ENCODE measurements at regions not wholly inside any gene's neighbourhood (a gene's known extent, or its start where the extent isn't known, plus 50 kb on each side); places are given as distances from the start of the nearest gene placed in this dataset.
A peak's percentile ranks its signal among the peaks of the same experiment; 100 is the strongest.
"Not testable (repeated sequence)": the region's sequence is repeated elsewhere in the genome, so short reads cannot be mapped to it uniquely, and the experiment has no call there.

DNA sequence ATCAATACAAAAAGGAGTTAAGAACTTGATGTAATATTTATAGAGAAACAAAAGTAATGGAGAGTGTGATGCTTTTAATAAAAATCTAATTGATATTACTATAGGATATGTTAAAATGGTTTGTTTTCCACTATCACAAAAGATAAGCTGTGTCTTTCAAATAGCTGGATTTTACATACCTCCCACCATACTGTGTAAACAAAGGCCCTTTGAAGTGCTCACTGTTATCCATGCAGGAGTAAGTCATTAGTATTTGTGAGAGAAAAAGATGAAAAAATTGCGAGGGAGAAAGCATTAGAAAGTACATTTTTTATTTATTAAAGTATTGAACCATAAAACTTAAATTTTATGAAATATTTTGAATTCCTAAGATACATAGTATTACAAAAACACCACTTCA, 733.0 kb downstream of the GRIK2 start:
- TF ChIP-seq POLR2AphosphoS5 (IDR thresholded peaks at IDR 0.05; ENCODE audit: borderline replicate concordance, low read depth, low read length): no peak
- TF ChIP-seq EZH2 (IDR thresholded peaks at IDR 0.05): no peak
- TF ChIP-seq FOXP2 (optimal IDR thresholded peaks at IDR 0.05; ENCODE audit: control extremely low read depth, extremely low read length, insufficient read depth): no peak
- no peak overlapping the region for H3K27ac ChIP-seq
- H3K4me3 ChIP-seq: no peak overlapping the region
- H3K36me3 ChIP-seq (ENCODE audit: insufficient read depth, low read length): no peaks in the 10 kb centered on the region
- no peaks in the 10 kb centered on the region for H3K9me3 ChIP-seq (ENCODE audit: low read depth, low read length)
- no peak overlapping the region for H3K9ac ChIP-seq (ENCODE audit: insufficient read length)
- no peak for DNase-seq (ENCODE audit: low read depth, low spot score)

DNA sequence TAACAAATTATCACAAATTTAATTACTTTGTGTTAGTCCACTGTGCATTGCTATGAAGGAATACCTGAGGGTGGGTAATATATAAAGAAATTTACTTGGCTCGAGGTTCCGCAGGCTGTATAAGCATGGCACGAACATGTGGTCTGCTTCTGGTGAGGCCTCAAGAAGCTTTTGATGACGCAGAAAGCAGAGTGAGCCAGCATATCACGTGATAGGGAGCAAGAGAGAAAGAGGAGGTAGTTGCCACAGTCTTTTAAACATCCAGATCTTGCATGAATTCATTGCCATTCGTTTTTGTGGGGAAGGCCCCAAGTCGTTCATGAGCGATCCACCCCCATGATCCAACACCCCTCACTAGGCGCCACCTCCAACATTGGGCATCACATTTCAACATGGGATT, 733.7 kb downstream of the GRIK2 start:
- H3K27ac ChIP-seq: no peak overlapping the region

DNA sequence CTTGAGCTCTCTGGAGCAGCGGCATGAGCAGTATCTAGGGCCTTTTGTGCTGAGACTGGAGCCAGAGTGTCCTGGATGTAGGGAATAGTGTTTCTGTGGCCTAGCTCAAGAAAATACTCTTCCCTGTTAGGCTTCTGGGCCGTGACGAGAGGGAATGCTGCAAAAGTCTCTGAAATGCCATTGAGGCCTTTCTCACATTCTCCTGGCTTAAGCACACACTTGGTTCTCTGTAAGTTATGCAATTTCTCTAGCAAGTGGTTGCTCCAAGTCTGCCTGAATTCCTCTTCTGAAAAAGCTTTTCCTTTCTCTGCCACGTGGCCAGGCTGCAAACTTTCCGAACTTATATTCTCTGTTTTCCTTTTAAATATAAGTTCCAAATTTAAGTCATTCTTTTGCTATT, 744.4 kb downstream of the GRIK2 start:
- H3K4me3 ChIP-seq: no peak overlapping the region
- H3K27ac ChIP-seq: no peak overlapping the region
- H3K9me3 ChIP-seq (ENCODE audit: low read depth, low read length): no peaks in the 10 kb centered on the region
- no peak for DNase-seq (ENCODE audit: low read depth, low spot score)
- no peaks in the 10 kb centered on the region for H3K36me3 ChIP-seq (ENCODE audit: insufficient read depth, low read length)
- no peak overlapping the region for H3K9ac ChIP-seq (ENCODE audit: insufficient read length)
- TF ChIP-seq EZH2 (IDR thresholded peaks at IDR 0.05): no peak
- no peak for TF ChIP-seq POLR2AphosphoS5 (IDR thresholded peaks at IDR 0.05; ENCODE audit: borderline replicate concordance, low read depth, low read length)
- no peak for TF ChIP-seq FOXP2 (optimal IDR thresholded peaks at IDR 0.05; ENCODE audit: control extremely low read depth, extremely low read length, insufficient read depth)

More for the DNA sequence above, 733.7 kb downstream of the GRIK2 start:
- H3K36me3 ChIP-seq (ENCODE audit: insufficient read depth, low read length): no peaks in the 10 kb centered on the region
- no peak overlapping the region for H3K4me3 ChIP-seq
- H3K9me3 ChIP-seq (ENCODE audit: low read depth, low read length): no peaks in the 10 kb centered on the region
- TF ChIP-seq POLR2AphosphoS5 (IDR thresholded peaks at IDR 0.05; ENCODE audit: borderline replicate concordance, low read depth, low read length) (no peak), FOXP2 (optimal IDR thresholded peaks at IDR 0.05; ENCODE audit: control extremely low read depth, extremely low read length, insufficient read depth) (no peak), EZH2 (IDR thresholded peaks at IDR 0.05) (no peak)
- no peak for DNase-seq (ENCODE audit: low read depth, low spot score)
- no peak overlapping the region for H3K9ac ChIP-seq (ENCODE audit: insufficient read length)

DNA sequence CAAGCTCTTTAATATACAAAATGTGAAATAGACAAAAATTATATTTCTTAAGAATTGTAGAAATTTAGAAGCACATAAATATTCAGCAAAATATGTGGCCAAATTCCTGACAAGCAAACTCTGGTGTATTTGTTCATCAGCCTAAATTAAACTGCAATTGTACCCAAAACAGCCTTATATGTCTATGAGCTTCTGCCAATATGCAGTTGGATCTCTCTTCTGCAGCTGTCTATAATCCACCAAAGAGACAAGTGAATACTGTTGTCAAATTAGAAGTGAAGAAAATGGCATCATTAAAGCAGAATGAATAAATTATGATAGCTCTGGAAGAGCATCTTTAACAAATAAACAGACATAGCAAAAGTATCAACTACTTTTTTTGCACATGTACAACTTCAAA, 755.7 kb downstream of the GRIK2 start:
- DNase-seq (ENCODE audit: low read depth, low spot score): no peak
- H3K4me3 ChIP-seq: no peak overlapping the region
- H3K9ac ChIP-seq (ENCODE audit: insufficient read length): no peak overlapping the region
- no peak for TF ChIP-seq FOXP2 (optimal IDR thresholded peaks at IDR 0.05; ENCODE audit: control extremely low read depth, extremely low read length, insufficient read depth)
- no peak for TF ChIP-seq EZH2 (IDR thresholded peaks at IDR 0.05)
- TF ChIP-seq POLR2AphosphoS5 (IDR thresholded peaks at IDR 0.05; ENCODE audit: borderline replicate concordance, low read depth, low read length): no peak
- H3K36me3 ChIP-seq (ENCODE audit: insufficient read depth, low read length): no peaks in the 10 kb centered on the region
- no peaks in the 10 kb centered on the region for H3K9me3 ChIP-seq (ENCODE audit: low read depth, low read length)
- H3K27ac ChIP-seq: no peak overlapping the region

DNA sequence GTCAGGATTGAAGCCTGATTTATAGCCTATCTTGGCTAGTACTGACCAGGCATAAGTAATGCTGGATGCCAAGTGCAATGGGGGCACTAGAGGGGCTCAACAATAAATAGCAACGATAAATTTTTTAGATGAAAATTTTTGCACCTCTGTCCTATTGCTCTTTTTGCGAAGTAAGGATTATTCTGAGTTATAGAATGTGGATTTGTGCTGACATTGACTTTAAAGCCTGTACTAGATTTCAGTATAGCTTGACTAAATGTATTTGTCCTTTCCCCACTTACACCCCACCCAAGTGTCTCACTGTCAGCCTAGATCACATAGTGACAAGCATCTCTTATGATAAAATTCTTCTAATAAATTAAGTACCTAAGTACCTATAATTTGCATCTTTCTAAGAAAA, 757.0 kb downstream of the GRIK2 start:
- no peak for TF ChIP-seq POLR2AphosphoS5 (IDR thresholded peaks at IDR 0.05; ENCODE audit: borderline replicate concordance, low read depth, low read length)
- TF ChIP-seq FOXP2 (optimal IDR thresholded peaks at IDR 0.05; ENCODE audit: control extremely low read depth, extremely low read length, insufficient read depth): no peak
- no peak for TF ChIP-seq EZH2 (IDR thresholded peaks at IDR 0.05)
- Histone ChIP-seq H3K27ac (no peak overlapping the region), H3K36me3 (ENCODE audit: insufficient read depth, low read length) (no peaks in the 10 kb centered on the region)

DNA sequence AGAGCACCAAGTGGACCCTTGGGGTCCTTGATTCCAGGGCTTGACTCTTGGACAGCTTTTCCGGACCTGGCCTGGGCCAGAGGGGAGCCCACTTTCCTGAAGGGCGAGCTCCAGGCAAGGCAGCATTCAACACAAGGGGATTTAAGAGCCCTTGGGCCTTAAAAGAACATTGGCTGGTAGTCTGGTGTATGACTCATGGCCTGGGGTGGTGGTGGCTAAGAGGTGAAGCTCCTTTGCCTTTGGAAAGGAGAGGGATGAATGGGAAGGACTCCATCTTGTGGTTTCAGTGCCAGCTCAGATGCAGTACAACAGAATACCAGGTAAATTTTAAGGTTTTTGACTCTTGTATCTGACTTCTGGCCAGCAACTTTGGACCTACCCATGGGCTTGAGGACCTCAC, 760.7 kb downstream of the GRIK2 start:
- no peaks in the 10 kb centered on the region for H3K9me3 ChIP-seq (ENCODE audit: low read depth, low read length)
- DNase-seq (ENCODE audit: low read depth, low spot score): no peak

More for the DNA sequence above, 757.0 kb downstream of the GRIK2 start:
- DNase-seq (ENCODE audit: low read depth, low spot score): no peak
- no peak overlapping the region for H3K4me3 ChIP-seq
- no peaks in the 10 kb centered on the region for H3K9me3 ChIP-seq (ENCODE audit: low read depth, low read length)
- no peak overlapping the region for H3K9ac ChIP-seq (ENCODE audit: insufficient read length)

DNA sequence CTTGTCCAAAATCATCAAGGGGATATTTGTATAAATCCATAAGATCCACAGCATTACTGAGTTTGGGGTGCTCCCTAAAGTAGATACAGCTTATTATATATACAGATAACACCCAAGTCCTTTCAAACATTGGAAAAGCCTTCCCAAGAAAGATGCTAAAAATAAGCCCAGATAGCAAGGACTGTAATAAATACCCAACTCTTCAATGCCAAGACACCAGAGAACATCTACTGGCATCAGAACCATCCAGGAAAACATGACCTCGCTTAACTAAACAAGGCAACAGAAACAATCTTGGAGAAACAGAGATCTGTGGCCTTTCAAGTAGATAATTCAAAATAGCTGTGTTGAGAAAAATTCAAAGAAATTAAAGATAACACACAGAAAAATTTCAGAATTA, 761.4 kb downstream of the GRIK2 start:
- Histone ChIP-seq H3K36me3 (ENCODE audit: insufficient read depth, low read length) (no peaks in the 10 kb centered on the region), H3K27ac (no peak overlapping the region), H3K4me3 (no peak overlapping the region), H3K9ac (ENCODE audit: insufficient read length) (no peak overlapping the region), H3K9me3 (ENCODE audit: low read depth, low read length) (no peaks in the 10 kb centered on the region)
- DNase-seq (ENCODE audit: low read depth, low spot score): no peak
- no peak for TF ChIP-seq FOXP2 (optimal IDR thresholded peaks at IDR 0.05; ENCODE audit: control extremely low read depth, extremely low read length, insufficient read depth)
- TF ChIP-seq POLR2AphosphoS5 (IDR thresholded peaks at IDR 0.05; ENCODE audit: borderline replicate concordance, low read depth, low read length): no peak
- no peak for TF ChIP-seq EZH2 (IDR thresholded peaks at IDR 0.05)

More for the DNA sequence above, 760.7 kb downstream of the GRIK2 start:
- H3K36me3 ChIP-seq (ENCODE audit: insufficient read depth, low read length): no peaks in the 10 kb centered on the region
- no peak overlapping the region for H3K4me3 ChIP-seq
- TF ChIP-seq FOXP2 (optimal IDR thresholded peaks at IDR 0.05; ENCODE audit: control extremely low read depth, extremely low read length, insufficient read depth) (no peak), EZH2 (IDR thresholded peaks at IDR 0.05) (no peak), POLR2AphosphoS5 (IDR thresholded peaks at IDR 0.05; ENCODE audit: borderline replicate concordance, low read depth, low read length) (no peak)
- no peak overlapping the region for H3K27ac ChIP-seq
- H3K9ac ChIP-seq (ENCODE audit: insufficient read length): no peak overlapping the region

DNA sequence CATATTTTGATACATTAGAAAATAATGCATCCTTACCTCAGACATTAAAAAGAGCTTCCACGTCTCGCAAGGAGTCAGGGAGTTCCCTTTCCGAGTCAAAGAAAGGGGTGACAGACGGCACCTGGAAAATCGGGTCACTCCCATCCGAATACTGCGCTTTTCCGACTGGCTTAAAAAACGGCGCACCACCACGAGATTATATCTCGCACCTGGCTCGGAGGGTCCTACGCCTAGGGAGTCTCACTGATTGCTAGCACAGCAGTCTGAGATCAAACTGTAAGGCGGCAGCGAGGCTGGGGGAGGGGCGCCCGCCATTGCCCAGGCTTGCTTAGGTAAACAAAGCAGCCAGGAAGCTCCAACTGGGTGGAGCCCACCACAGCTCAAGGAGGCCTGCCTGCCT, 776.3 kb downstream of the GRIK2 start:
- not testable (repeated sequence) for H3K4me3 ChIP-seq; H3K9ac ChIP-seq (ENCODE audit: insufficient read length); H3K27ac ChIP-seq; H3K36me3 ChIP-seq (ENCODE audit: insufficient read depth, low read length); H3K9me3 ChIP-seq (ENCODE audit: low read depth, low read length); DNase-seq (ENCODE audit: low read depth, low spot score)

DNA sequence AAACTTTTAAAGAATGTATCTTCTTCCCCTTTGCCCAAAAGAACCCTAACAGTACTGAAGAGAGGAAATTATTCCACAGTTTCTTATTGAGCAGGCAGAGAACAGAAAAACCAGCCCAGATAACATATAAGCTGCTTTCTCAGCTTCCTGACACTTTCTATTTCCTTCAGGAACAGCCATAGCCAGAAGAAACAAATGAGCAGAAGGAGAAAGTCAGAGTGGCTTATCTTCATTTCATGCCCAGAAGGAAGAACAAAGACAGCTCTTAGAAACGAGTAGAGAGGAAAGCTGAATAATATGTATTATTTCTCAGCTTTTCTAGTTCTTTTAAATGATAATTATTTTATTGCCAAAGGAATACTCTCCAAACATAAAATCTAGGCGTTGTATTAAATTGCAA, 793.7 kb downstream of the GRIK2 start:
- no peaks in the 10 kb centered on the region; the same call in 1 of the 2 replicates for H3K9me3 ChIP-seq (ENCODE audit: low read depth, low read length)
- no peak overlapping the region for H3K9ac ChIP-seq (ENCODE audit: insufficient read length)
- TF ChIP-seq POLR2AphosphoS5 (IDR thresholded peaks at IDR 0.05; ENCODE audit: borderline replicate concordance, low read depth, low read length) (no peak), FOXP2 (optimal IDR thresholded peaks at IDR 0.05; ENCODE audit: control extremely low read depth, extremely low read length, insufficient read depth) (no peak), EZH2 (IDR thresholded peaks at IDR 0.05) (no peak)
- no peaks in the 10 kb centered on the region for H3K36me3 ChIP-seq (ENCODE audit: insufficient read depth, low read length)
- no peak for DNase-seq (ENCODE audit: low read depth, low spot score)
- H3K4me3 ChIP-seq: no peak overlapping the region
- H3K27ac ChIP-seq: peak overlapping the region; percentile 47; the same call in 1 of the 2 replicates

Measured in SK-N-MC (cell line).